LNCaP clone FGC (cell line): ENCODE measurements at regions not wholly inside any gene's neighbourhood (a gene's known extent, or its start where the extent isn't known, plus 50 kb on each side); places are given as distances from the start of the nearest gene placed in this dataset.
"Not testable (repeated sequence)": the region's sequence is repeated elsewhere in the genome, so short reads cannot be mapped to it uniquely, and the experiment has no call there.

Experiments used
- DNase-seq: peaks from one replicate; pipeline ENCODE4 v3.0.0-alpha.2; 2011; ENCODE audit warnings: low read depth
- H3K4me3 ChIP-seq: 2 replicates; pipeline ENCODE4 v1.5.1; 2011; ENCODE audit warnings: mild to moderate bottlenecking, low read depth, low read length, control low read depth
- TF ChIP-seq, protein P1 (sequence below): IDR thresholded peaks from 2 replicates; pipeline ENCODE4 v1.5.1; 2012; ENCODE audit warnings: mild to moderate bottlenecking; ENCODE audit not compliant: control insufficient read depth, insufficient read depth; ENCODE audit errors: extremely low read depth

DNA sequence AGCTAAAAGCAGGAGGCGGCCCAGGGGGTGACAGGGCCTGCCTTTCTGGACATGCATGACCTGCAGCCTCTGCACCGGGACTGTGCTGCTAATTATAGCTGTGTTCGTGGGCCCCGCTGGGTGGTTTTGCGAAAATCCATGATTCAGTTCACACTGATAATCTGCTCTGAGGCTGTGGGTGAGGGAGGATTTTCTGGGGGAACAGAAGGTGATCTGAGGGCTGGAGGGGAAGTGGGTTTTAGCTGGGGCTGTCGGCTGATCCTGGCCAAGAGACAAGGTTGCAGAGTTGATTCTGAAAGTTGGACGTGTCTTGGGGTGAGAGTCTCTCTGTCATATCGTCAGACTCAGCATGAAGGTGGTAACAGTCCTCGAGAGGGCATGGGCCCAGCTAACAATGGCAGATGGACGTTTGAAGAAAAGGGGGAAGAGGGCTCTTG is 187.5 kb upstream of the ZNF469 start:
- TF ChIP-seq, protein P1, sequence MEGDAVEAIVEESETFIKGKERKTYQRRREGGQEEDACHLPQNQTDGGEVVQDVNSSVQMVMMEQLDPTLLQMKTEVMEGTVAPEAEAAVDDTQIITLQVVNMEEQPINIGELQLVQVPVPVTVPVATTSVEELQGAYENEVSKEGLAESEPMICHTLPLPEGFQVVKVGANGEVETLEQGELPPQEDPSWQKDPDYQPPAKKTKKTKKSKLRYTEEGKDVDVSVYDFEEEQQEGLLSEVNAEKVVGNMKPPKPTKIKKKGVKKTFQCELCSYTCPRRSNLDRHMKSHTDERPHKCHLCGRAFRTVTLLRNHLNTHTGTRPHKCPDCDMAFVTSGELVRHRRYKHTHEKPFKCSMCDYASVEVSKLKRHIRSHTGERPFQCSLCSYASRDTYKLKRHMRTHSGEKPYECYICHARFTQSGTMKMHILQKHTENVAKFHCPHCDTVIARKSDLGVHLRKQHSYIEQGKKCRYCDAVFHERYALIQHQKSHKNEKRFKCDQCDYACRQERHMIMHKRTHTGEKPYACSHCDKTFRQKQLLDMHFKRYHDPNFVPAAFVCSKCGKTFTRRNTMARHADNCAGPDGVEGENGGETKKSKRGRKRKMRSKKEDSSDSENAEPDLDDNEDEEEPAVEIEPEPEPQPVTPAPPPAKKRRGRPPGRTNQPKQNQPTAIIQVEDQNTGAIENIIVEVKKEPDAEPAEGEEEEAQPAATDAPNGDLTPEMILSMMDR: no peak
- DNase-seq: no peak
- no peak overlapping the region for H3K4me3 ChIP-seq

DNA sequence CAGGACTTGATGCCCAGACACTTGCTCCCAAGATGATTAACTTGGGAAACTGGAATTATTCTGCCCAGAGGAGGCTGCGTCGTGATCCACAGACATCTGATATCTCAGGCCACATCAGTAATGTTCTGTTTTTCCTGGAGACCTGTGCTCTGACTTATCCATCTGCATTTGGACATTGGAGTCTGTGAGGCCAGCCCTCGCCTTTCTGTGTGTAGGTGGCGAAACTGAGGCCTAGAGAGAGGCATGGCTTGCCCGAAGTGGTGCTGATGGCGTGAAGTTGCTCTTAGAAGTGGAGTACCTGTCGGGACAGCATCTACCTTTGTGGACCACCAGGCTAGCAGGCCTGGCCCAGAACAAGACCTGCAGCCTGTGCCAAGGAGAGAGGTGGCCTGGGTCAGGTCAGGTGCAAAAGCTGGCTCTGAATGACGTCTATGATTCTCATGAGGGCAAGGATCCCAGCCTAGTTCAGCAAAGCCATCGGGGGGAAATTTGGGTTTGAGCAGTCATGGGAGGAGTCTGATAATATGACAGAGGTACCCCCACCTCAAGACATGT is 186.8 kb upstream of the ZNF469 start:
- no peak overlapping the region for H3K4me3 ChIP-seq
- TF ChIP-seq, protein P1: no peak
- DNase-seq: no peak

DNA sequence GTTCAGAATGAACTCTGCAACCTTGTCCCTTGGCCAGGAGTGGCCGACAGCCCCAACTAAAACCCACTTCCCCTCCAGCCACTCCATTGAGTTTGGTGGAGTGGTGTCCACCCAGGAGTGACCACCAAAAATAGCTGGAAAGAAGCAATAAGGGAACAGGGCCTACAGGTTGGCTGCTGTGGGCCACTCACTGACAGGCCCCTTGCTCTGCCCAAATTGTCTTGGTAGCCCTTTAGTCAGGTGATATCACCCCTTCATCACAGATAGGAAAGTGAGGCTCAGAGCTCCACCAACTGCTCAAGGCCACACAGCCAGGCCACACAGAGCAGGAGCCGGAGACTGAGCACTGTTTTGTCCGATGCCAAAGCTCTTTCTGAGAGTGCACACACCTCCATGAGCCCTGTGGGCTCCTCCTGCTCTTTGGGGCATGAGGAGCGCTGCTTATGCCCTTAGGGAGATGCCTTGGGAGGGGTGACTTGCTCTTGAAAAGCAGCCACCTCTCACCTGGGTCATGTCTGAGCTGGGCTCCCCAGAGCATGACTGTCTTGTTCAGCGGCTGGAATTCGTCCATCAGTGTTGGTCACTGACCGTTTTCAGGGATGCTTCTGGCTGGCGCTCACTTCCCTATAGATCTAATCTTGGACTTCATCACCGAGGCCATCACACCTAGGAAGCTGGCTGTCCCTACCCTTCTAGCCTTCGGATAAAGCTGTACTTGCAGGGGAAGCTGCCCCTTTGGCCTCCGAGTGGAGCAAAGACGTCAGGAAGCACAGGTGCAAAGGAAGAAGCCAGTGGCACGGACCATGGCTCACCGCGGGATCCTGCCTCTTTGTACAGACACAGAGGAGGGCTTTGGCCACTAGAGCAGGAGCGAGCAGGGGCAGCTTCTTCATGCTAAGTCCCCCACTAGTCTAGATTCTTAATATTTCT is 186.0 kb upstream of the ZNF469 start:
- no peak for DNase-seq
- no peak overlapping the region for H3K4me3 ChIP-seq
- TF ChIP-seq, protein P1: no peak

DNA sequence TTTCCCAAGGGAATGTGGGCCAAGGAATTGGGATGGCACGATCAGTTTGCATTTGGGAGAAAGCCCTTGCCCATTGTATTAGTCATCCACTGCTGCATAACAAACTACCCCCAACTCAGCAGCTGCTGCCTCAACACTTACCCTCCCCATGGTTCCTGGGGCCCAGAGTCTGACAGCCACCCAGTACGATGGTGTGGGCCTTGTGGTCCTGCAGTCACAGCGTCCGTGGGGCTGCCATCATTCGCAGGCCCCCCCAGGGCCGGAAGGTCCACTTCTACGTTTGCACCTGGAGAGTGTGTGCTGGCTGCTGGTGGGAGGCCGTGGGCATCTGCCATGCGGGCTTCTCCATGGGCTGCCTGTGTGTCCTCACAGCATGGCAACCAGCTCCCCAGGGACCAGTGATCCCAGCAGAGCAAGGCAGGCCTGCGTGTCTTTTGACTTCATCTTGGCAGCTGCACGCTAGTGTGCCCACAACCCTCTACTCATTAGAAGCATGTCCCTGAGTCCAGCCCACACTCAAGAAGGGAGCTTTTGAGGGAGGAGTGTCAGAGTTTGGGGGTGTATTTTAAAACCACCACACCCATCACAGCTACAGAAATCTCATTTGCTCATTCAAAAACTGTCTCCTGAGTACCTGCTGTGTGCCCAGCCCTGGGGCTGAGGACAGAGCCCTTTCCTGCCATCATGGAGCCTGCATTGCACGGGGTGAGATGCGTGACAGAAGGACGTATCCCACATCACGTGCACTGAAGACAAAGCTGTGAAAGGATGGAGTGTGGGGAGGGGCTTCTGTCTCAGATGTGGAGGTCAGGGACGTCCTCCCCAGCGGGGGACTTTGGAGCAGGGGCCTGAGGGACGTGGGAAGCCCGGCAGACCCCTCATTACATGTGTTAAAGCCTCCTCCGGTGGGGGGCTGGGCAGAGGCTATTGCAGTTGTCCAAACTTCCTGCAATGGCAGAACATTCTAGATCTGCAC is 185.0 kb upstream of the ZNF469 start:
- DNase-seq: no peak
- TF ChIP-seq, protein P1: no peak
- H3K4me3 ChIP-seq: no peak overlapping the region

DNA sequence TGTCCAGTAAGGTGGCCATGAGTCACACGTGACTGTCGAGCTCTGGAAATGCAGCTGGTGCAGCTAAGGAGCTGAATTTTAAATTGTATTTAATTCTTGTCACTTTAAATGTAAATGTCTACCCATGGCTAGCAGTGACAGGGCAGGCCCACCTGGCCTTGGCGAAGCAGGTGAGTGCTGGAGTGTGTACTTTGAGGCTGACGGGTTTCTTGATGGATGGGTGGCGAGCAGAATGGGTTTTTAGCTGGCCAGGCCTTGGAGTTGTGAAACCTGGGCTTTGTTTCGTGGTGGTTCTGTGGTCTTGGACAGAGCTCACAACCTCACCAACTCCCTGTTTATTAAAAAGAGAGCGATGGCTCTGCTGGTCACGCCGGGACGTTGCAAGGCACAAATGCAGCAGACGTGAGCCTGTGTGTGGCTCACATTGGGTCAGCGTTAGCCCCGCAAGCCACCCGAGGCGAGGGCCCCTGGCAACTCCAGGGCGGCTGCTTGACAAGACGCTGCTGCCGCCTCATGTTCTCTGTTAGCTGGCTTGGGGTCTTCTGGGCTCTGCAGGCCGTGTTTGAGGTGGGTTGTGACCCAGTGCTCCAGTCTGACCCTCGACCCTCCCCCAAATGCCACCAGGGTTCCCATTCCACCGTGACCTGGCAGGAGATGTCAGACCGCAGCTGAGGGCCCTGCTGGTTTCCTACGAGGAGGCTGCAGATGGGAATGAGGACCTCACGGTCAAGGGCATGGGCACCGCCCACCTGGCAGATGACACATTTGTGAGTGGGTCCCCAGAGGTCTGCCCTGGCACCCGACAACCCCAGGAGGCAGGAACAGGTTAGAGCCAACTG is 184.1 kb upstream of the ZNF469 start:
- not testable (repeated sequence) for DNase-seq, H3K4me3 ChIP-seq

- not testable (repeated sequence) for H3K4me3 ChIP-seq, DNase-seq
These were observed 183.2 kb upstream of the ZNF469 start for GRCh38 chr16:88199296-88200153.

DNA sequence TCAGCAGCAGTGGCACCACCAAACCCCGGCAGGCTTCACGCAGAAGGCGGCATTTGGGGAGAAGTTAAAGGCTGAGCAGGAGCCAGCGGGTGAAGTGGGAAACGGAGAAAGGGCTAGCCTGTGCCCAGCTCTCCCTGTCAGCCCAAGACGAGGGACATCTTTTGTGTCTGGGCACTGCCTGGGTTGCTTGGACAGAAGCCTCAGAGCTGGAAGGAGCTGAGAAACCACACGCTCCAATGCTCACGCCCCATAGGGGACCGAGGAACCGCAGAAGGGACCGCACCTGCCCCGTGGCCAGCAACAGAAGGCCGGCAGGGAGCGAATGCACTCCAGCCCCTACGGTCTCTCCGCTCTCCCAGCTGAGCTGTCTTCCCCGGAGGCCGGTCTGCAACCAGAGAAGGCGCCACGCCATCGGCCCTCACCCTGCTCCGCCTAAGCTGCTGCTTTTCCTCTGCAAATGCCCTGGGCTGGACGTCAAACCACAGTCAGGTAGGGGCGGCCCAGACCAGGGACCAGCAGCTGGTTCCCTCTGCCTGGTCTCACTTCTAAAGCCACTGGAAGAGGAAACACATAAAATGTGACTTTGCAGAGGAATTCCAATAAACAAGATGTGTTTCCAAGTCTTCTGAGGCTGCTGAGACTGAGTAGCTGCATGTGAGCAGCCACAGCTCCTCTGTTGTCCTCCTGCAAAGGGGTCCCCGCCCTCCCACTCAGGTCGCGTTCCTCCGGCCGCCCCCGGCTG is 182.4 kb upstream of the ZNF469 start:
- not testable (repeated sequence) for H3K4me3 ChIP-seq, DNase-seq
